ENCODE measurements at regions not wholly inside any gene's neighbourhood (a gene's known extent, or its start where the extent isn't known, plus 50 kb on each side); places are given as distances from the start of the nearest gene placed in this dataset.

DNA sequence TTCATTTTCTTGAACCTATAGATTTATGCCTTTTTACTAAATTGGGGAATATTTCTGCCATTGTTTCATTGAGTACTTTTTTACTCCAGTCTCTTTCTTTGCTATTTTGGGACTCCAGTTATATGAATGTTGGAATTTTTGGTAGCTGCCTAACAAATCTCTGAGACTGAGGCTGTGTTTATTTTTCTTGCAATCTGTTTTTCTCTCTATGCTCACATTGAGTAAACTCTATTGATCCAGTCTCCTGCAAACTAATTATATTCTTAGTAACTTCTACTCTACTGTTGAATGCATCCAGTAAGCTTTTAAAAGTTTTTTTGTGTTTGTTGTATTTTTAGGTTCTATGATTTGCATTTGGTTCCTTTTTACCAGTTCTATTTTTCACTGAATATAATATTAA is 903.4 kb upstream of the GJE1 start:
- Histone ChIP-seq H3K27me3 (ENCODE audit: insufficient read depth, low read length) (no peaks in the 10 kb centered on the region), H3K36me3 (ENCODE audit: insufficient read depth, low read length) (no peaks in the 10 kb centered on the region), H4K20me1 (ENCODE audit: insufficient read depth, low read length) (no peaks in the 10 kb centered on the region), H3K79me2 (ENCODE audit: insufficient read depth, low read length) (no peaks in the 10 kb centered on the region), H3K4me3 (ENCODE audit: insufficient read depth, low read depth, low read length) (no peak overlapping the region), H3K27ac (ENCODE audit: low read depth, low read length) (no peak overlapping the region), H2AFZ (ENCODE audit: low read depth, low read length) (no peak overlapping the region), H3K9me3 (ENCODE audit: insufficient read depth, low read depth, low read length) (no peaks in the 10 kb centered on the region), H3K9ac (ENCODE audit: low read length) (no peak overlapping the region), H3K4me1 (ENCODE audit: insufficient read depth, low read length) (no peaks in the 10 kb centered on the region), H3K4me2 (ENCODE audit: low read length) (no peak overlapping the region)
- H3K27me3 Mint-ChIP-seq (ENCODE audit: low read depth, unreplicated experiment) = no peaks in the 10 kb centered on the region
- H3K4me1 Mint-ChIP-seq (ENCODE audit: low read depth, unreplicated experiment) = no peaks in the 10 kb centered on the region
- H3K27ac Mint-ChIP-seq (ENCODE audit: unreplicated experiment) = no peak overlapping the region
- FAIRE-seq (no peak), DNase-seq (ENCODE audit: low read depth) (no peak)
- TF ChIP-seq, protein P1, sequence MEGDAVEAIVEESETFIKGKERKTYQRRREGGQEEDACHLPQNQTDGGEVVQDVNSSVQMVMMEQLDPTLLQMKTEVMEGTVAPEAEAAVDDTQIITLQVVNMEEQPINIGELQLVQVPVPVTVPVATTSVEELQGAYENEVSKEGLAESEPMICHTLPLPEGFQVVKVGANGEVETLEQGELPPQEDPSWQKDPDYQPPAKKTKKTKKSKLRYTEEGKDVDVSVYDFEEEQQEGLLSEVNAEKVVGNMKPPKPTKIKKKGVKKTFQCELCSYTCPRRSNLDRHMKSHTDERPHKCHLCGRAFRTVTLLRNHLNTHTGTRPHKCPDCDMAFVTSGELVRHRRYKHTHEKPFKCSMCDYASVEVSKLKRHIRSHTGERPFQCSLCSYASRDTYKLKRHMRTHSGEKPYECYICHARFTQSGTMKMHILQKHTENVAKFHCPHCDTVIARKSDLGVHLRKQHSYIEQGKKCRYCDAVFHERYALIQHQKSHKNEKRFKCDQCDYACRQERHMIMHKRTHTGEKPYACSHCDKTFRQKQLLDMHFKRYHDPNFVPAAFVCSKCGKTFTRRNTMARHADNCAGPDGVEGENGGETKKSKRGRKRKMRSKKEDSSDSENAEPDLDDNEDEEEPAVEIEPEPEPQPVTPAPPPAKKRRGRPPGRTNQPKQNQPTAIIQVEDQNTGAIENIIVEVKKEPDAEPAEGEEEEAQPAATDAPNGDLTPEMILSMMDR (IDR thresholded peaks at IDR 0.05; ENCODE audit: insufficient read depth, low read depth, low read length) = no peak
- no peak for TF ChIP-seq EZH2 (IDR thresholded peaks at IDR 0.05; ENCODE audit: insufficient read depth, low read length)
- no peak overlapping the region for H3K4me3 Mint-ChIP-seq (ENCODE audit: unreplicated experiment)
- no peaks in the 10 kb centered on the region for H3K36me3 Mint-ChIP-seq (ENCODE audit: low read depth, unreplicated experiment)
- no peaks in the 10 kb centered on the region for H3K9me3 Mint-ChIP-seq (ENCODE audit: unreplicated experiment)

DNA sequence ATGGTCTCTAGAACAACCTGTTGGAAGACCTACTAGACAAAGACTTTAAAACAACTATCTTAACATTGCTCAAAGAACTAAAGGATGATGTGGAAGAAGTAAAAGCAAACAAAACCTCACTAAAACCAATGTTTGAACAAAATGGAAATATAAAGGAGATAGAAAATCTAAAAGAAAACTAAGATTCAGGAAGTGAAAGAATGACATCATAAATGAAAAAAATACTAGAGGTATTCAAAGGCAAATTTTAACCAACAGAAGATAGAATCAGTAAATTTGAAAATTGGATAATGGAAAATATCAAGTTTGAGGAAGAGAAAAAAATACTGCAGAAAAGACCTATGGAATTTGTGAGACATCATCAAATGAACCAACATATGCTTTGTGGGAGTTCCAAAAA is 914.1 kb upstream of the GJE1 start:
- H3K9ac ChIP-seq (ENCODE audit: low read length) = no peak overlapping the region
- TF ChIP-seq EZH2 (IDR thresholded peaks at IDR 0.05; ENCODE audit: insufficient read depth, low read length) = no peak
- TF ChIP-seq, protein P1 (IDR thresholded peaks at IDR 0.05; ENCODE audit: insufficient read depth, low read depth, low read length) = no peak
- H3K79me2 ChIP-seq (ENCODE audit: insufficient read depth, low read length) = no peaks in the 10 kb centered on the region
- H3K4me2 ChIP-seq (ENCODE audit: low read length) = no peak overlapping the region
- Mint-ChIP-seq H3K4me3 (ENCODE audit: unreplicated experiment) (no peak overlapping the region), H3K4me1 (ENCODE audit: low read depth, unreplicated experiment) (no peaks in the 10 kb centered on the region), H3K27me3 (ENCODE audit: low read depth, unreplicated experiment) (no peaks in the 10 kb centered on the region), H3K27ac (ENCODE audit: unreplicated experiment) (no peak overlapping the region), H3K9me3 (ENCODE audit: unreplicated experiment) (peaks cover 19% of the 10 kb centered on the region), H3K36me3 (ENCODE audit: low read depth, unreplicated experiment) (no peaks in the 10 kb centered on the region)
- H3K9me3 ChIP-seq (ENCODE audit: insufficient read depth, low read depth, low read length) = peaks cover 4% of the 10 kb centered on the region
- no peak for FAIRE-seq
- H3K36me3 ChIP-seq (ENCODE audit: insufficient read depth, low read length) = no peaks in the 10 kb centered on the region
- H4K20me1 ChIP-seq (ENCODE audit: insufficient read depth, low read length) = no peaks in the 10 kb centered on the region
- no peak overlapping the region for H3K27ac ChIP-seq (ENCODE audit: low read depth, low read length)
- H3K4me1 ChIP-seq (ENCODE audit: insufficient read depth, low read length) = no peaks in the 10 kb centered on the region
- no peaks in the 10 kb centered on the region for H3K27me3 ChIP-seq (ENCODE audit: insufficient read depth, low read length)
- DNase-seq (ENCODE audit: low read depth) = no peak
- no peak overlapping the region for H2AFZ ChIP-seq (ENCODE audit: low read depth, low read length)
- no peak overlapping the region for H3K4me3 ChIP-seq (ENCODE audit: insufficient read depth, low read depth, low read length)

DNA sequence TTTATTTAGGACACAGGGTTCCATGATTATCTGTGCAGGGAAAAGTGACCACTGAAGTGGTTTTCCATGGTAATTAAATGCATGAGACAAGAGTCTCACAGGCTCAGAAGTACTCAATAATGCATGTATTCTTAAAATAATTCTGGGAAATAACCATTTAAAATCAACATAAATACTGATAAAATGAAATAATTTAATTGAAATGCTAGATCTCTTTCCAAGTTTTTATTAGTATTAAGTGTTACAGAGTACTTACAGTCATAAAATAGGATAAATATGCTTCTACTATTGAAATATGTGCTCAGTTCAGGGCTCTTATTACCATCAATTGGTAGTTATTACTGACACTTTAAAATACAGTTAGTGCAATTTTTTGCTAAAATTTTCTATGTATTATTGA is 916.0 kb upstream of the GJE1 start:
- H3K36me3 Mint-ChIP-seq (ENCODE audit: low read depth, unreplicated experiment) = no peaks in the 10 kb centered on the region

More for the DNA sequence above, 916.0 kb upstream of the GJE1 start:
- no peak overlapping the region for H3K4me3 Mint-ChIP-seq (ENCODE audit: unreplicated experiment)
- no peak overlapping the region for H2AFZ ChIP-seq (ENCODE audit: low read depth, low read length)
- H3K9ac ChIP-seq (ENCODE audit: low read length) = no peak overlapping the region
- FAIRE-seq = no peak
- peaks cover 4% of the 10 kb centered on the region for H3K9me3 ChIP-seq (ENCODE audit: insufficient read depth, low read depth, low read length)
- no peaks in the 10 kb centered on the region for H4K20me1 ChIP-seq (ENCODE audit: insufficient read depth, low read length)
- no peaks in the 10 kb centered on the region for H3K36me3 ChIP-seq (ENCODE audit: insufficient read depth, low read length)
- no peaks in the 10 kb centered on the region for H3K4me1 ChIP-seq (ENCODE audit: insufficient read depth, low read length)
- H3K27me3 Mint-ChIP-seq (ENCODE audit: low read depth, unreplicated experiment) = no peaks in the 10 kb centered on the region
- peaks cover 19% of the 10 kb centered on the region for H3K9me3 Mint-ChIP-seq (ENCODE audit: unreplicated experiment)
- H3K4me2 ChIP-seq (ENCODE audit: low read length) = no peak overlapping the region
- H3K79me2 ChIP-seq (ENCODE audit: insufficient read depth, low read length) = no peaks in the 10 kb centered on the region
- no peak for TF ChIP-seq EZH2 (IDR thresholded peaks at IDR 0.05; ENCODE audit: insufficient read depth, low read length)
- TF ChIP-seq, protein P1 (IDR thresholded peaks at IDR 0.05; ENCODE audit: insufficient read depth, low read depth, low read length) = no peak
- H3K4me3 ChIP-seq (ENCODE audit: insufficient read depth, low read depth, low read length) = no peak overlapping the region
- no peaks in the 10 kb centered on the region for H3K27me3 ChIP-seq (ENCODE audit: insufficient read depth, low read length)
- DNase-seq (ENCODE audit: low read depth) = no peak
- H3K27ac ChIP-seq (ENCODE audit: low read depth, low read length) = no peak overlapping the region
- no peak overlapping the region for H3K27ac Mint-ChIP-seq (ENCODE audit: unreplicated experiment)
- H3K4me1 Mint-ChIP-seq (ENCODE audit: low read depth, unreplicated experiment) = peaks cover 2% of the 10 kb centered on the region
